Activated CD8-positive, alpha-beta memory T cell treated with anti-CD3 and anti-CD28 coated beads, Interleukin-2, amount 50 U/mL, for 24 hours (primary cell): ENCODE measurements at regions not wholly inside any gene's neighbourhood (a gene's known extent, or its start where the extent isn't known, plus 50 kb on each side); places are given as distances from the start of the nearest gene placed in this dataset.

Experiments
- DNase-seq: peaks from one replicate; pipeline ENCODE4 v3.0.0-alpha.2; 2020; ENCODE audit errors: extremely low read depth

DNA sequence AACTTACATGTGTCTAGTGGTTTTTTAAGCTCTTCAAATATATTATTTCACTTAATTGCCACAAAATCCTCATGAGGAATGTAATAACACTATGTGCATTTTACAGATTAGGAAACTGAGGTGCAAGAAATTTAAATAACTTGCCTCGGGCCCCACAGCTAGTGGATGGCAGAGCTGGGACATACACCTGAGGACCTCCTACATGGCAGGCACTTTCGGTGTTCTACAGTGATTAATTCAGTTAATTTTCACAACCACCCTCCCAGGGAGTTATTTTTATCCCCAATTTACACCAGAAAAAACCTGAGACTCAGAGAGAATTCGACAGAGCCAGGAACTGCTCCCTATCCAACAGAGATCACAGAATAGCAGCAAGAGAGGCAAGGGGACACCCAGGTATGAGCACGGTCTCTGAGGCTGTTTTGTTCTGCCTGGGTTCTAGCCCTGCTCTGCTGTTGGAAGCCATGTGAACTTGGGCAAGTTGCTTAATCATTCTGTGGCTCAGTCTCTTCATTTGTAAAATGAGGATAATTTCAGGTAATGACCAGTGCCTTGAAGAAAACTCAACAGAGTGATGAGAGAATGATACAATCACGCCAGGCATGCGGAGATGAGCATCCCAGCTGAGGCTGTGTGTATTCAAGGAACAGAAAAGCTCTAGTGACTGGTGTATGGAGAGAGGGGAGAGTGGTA, 82.3 kb downstream of the MYCN start:
- DNase-seq = no peak

DNA sequence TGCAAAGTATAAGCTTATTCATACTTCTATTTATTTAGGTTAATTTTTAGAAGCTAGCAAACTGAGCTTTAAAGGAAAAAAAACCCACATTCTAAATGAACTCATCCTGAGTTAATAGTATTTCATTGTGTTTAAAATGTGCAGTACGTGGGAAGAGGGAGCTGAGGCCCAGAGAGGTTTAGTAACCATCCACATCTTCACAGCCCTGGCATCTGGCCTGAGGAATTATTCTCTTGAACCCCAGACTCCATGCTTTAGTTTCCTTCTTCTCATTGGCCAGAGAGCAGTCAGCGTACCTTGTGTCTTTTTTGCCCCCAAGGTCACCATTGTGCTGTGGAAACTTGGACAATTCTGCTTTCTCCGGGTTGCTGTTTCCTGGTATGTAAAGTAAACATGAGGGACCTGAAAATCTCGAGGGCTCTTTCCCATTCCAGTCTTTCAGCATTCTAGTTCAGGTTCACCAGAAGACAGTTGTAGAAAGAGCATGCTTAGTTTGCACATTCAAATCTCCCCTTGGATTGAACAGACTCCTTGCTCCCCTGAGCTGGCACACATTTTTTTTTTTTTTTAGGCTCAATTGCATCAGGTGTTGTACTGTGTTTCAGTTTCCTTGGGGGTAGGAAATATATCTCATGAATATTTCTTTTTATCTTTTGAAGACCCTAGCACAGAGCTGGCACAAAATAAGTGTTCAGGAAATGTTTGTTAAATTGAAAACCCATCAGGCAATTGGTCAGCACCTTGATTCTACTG, 81.4 kb downstream of the MYCN start:
- no peak for DNase-seq

DNA sequence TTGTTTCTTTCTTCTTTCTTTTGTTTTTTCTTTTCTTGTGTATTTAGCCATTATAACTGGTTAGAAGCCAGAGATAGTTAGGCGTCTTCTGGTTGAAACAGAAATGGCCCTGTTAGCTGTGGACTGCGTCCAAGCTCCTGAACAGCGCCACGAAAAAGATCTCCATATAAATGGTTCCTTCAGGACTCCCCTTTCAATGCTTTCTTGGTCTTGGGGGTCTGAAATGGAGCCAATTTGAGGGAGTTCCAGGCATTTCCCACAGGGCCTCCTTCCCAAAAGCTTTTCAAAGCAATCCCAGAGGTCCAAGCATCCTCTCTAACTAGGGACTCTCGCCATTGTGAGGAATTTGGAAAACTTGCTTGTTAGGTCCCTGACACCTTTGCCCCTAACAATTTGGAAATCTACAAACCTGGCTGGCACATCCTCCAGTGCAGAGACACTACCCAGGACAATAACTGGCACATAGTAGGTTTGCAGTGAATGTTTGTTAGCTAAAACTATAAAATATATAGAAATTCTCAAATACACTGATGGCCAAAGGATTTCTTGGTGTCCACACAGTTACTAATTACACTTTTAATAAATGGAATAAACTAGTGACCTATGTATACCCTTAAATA, 80.1 kb downstream of the MYCN start:
- DNase-seq = no peak

DNA sequence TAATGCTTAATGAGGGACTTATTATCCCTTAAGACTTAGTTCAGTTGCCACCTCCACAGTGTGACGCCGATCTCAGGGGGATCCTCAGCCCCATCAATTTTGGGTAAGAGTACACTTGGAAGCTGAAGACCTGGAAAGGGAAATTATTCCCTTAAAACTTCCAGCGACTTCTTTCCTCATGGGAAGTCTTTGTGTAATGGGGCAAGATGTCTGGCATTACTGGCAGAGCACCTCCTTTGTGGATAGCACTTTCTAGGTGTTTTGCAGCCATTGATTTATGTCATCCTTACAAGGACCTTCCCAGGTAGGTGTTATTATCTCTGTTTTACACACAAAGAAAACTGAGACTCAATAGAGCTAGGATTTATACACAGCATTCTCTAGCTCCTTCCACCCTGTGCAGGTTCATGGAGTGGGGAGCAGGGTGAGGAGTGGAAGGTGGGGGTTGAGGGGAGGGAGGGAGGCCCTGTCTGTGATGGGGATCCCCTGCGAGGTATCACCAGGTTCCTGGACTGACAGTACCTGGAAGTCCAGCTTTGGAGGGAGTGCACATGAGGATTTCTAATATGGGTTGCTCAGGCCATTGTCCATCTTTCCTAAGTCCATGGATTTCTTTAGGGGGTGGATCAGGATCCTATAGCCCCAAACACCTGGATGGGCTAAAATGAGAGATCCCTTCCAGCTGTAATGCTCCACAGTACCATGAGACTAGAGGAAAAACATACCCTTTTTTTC, 79.4 kb downstream of the MYCN start:
- DNase-seq = no peak

DNA sequence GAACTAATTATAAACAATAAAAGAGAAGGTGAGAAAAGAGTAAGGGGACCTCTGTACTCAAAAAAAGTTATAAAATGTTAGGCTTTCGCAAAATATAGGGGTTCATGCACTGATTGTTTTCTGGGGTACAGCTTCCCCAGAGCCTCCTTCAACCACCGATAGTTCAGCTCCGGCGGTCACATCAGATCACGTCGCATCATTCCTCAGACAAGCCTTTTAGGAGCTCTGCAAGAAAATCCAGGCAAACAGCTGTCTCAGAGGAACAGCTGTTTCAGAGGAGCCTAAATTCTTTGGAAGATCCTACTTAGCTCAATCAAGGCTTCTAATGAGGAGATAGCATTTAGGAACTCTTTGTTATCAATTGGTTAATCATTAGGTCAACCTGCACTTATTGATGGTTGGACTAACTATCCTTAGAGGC, 78.7 kb downstream of the MYCN start:
- no peak for DNase-seq

DNA sequence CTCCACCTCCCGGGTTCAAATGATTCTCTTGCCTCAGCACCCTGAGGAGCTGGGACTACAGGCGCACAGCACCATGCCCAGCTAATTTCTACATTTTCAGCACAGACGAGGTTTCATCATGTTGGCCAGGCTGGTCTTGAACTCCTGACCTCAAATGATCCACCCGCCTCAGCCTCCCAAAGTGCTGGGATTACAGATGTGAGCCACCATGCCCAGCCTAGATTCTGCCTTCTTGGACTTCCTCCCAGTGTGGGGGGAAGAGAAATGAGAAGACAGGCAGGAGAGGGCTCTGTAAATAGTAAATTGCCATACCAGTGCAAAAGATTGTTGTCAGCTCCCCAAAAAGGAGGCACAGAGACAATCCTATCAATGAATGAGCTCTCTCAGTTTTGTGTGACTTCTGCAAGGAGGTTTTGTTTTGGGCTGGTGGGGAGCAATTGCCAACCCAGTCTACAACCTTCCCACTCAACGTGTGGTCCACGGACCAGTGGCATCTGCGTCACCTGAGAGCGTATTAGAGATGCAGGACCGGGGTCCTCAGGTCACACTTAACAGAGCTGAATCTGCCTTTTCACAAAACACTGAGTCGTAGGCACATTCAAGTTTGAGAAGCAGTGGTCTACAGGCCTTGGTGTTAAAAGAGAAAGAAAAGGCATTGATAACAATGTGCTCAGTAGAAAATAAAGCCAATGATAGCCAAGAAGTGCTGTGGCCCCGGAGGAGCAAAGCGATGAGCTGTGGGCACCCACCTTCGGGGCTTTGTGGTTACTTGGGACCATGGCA, 78.1 kb downstream of the MYCN start:
- no peak for DNase-seq

DNA sequence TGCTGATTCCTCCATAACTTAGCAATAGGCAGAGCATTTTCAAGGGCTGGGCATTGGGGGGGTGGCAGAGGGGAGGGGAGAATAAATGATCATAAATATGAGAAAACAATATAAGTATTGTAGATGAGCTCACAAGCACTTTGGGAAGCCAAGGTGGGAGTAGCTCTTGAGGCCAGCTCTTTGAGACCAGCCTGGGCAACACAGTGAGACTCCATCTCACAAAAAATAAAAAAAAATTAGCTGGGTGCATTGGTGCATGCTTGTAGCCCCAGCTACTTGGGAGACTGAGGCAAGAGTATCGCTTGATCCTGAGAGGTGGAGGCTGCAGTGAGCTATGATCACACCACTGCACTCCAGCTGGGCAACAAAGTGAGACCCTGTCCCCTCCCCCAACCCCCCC, 75.9 kb downstream of the MYCN start:
- no peak for DNase-seq

DNA sequence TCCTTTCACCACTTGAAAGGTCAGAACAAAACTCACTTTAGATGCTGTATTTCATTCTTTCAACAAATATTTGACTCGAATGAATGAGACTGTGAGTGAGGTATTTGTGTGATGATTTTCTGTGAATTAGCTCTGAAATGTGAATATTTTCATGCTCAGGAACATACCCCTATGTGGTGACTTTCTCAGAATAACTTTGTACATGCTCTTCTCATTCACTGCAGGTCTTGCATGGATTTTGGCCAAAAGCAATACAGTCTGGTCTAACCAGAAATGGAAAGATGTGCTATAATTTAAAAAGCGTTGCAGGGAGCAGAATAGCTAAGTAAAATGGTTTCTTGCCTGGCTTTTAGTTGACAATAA, 75.5 kb downstream of the MYCN start:
- DNase-seq = no peak

DNA sequence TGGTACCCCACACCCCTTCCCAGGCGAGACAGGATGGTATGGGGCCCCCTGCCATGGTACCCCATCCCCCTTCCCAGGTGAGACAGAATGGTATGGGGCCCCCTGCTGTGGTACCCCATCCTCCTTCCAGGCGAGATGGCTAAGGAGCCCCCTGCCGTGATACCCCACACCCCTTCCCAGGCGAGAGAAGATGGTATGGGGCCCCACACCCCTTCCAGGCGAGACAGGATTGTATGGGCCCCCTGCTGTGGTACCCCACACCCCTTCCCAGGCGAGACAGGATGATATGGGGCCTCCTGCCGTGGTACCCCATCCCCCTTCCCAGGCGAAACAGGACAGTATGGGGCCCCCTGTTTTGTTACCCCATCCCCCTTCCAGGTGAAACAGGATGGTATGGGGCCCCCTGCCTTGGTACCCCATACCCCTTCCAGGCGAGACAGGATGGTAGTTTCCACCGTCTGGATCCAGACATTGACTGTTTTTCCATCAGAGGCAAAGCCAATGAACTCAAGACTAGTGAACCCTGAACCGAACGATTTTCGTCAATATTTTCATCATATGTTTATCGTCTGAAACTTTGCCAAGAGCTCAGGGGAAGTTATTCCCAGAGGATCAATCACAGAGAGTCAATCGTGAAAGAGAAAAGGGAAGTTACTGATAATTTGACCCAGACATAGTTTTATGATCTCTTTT, 75.0 kb downstream of the MYCN start:
- DNase-seq = no peak

DNA sequence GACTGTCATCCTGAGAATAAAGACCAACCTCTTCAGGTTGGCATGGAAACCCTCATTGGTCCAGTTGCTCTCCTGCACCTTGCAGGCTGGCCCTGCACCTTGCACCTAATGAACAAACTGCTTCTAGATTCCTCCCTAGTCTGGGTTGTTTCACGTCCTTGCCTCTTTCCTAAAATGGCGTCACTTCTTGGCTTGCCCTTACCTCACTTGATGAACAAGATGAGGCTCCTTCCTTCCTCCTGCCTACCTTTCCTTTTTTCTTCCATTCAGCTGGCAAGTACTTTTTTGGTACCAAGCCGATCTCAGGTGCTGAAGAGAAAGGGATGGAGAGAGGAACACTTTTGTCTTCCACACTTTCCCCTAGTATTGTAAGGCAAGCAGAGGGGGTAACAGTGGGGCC, 74.5 kb downstream of the MYCN start:
- DNase-seq = no peak

DNA sequence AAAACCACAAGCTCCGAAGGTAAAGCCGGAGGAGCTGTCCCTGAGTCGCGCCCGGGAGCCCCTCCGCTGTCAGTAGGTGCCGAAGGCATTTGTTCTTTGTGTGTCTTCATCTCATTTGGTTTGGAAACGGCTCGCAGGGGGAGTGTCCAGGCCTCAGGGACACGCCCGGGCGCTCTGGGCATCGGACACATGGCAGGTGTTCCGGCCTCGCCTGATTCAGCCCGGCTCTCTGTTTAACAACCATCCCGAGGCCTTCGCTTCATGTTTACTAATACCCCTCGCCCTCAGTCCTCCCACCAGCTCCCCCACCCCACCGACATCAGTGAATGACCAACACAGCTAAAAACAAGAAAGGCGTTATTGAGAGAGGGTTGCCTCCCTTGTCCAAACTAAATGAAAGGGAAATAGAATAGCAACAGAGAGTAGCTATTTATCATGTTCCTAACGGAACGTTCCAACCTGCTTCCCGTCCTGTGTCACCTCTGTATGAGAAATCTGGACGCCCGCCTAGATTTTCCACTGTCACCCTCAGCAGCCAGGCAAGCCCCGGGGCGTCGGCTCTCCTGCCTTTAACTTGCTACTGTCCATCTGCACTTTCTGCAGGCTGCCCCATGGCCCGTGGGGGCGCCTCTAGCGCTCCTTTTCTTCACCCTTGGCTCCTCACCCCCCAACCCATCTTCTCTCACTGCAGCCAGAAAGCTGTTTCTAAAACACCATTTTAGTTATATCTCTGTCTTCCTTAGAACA, 73.9 kb downstream of the MYCN start:
- DNase-seq = no peak

DNA sequence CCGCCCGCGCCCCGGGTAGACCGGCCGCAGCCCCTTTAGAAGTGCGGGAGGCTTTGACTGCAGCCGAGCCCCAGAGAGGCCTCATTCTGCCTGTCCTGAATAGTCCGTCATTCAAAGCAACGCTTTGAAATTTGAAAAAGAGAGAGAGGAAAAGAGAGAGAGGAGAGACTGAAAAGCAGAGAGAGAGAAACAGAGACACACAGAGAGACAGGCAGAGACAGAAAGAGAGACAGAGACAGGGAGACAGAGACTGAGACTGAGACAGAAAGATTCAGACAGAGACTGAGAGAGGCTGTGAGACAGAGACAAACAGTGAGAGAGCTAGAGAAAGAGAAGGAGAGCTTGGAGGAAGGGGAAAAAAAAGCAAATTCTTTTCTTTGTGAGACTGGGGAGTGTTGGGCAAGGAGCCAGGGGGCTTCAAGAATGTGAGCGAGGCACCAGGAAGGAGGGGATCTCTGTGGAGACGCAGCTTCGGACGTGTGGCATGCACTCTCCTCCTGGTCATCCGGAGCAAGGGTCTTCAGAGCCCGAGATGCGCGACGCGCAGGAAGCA, 73.1 kb downstream of the MYCN start:
- DNase-seq = no peak

DNA sequence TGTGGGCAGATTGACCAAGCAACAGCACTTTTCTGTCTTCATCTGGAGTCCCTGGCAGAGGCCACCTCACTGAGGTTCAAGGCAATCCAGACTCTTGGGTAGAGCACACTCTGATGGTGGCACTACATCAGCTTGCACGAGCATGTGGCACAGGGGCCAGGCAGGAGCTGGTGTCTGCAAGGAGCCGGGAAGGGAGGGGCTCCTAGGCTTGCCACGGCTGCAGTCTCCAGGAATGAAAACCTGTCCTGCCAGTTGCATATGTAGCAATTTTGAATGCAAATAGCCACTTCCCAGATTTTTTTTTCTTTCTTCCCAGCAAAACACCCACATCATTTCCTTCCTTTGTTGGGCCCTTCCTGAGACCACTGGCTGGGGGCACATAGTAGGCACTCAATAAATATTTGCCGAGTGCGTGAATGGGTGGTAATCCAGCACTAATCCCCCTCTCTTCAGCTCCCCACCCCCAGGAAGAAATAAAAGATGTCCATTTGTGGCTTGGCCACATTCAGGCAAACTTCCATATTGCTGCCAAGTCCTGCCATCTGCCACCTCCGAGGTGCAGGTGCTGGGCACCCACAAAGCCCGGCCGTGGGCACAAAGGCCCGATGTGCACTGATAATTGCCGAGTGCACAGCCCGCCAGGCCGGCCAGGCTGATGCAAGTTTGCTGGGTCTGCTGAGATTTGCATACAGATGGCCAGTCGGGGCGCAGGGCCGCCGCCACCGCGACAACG, 72.4 kb downstream of the MYCN start:
- DNase-seq = no peak

DNA sequence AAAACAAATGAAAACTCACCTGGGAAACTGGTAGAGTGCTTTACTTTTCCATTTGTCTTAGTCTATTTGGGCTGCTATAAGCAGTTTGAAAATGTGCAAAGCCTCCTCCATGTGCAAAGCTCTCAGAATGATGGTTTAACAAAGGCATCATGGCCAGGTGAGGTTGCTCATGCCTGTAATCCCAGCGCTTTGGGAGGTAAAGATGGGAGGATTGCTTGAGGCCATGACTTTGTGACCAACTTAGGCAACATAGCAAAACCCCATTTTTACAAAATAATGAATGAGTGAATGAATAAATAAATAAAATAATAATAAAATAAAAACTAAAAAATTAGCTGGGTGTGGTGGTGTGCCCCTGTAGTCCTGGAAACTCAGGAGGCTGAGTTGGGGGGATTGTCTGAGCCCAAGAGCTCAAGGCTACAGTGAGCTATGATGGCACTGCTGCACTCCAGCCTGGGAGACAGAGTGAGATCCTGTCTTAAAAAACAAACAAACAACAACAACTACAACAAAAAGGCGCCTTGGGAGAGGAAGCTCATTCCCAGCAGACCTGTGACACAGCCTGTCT, 71.8 kb downstream of the MYCN start:
- no peak for DNase-seq

DNA sequence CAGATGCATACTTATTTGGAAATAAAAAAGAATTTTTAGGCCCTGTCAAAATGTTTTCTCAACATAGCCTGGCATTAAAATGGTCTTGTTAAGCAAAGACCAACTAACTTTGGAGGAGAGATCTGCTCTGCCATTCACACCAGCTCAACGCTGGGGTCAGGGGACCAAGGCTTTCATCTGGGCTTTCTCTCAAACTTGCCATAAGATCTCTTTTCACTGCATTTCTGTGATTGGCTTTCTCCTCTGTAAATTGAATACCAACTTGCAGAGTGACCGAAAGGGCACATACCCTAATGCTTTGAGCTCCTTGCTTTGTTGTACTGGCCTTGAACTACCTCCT, 71.2 kb downstream of the MYCN start:
- DNase-seq = no peak

DNA sequence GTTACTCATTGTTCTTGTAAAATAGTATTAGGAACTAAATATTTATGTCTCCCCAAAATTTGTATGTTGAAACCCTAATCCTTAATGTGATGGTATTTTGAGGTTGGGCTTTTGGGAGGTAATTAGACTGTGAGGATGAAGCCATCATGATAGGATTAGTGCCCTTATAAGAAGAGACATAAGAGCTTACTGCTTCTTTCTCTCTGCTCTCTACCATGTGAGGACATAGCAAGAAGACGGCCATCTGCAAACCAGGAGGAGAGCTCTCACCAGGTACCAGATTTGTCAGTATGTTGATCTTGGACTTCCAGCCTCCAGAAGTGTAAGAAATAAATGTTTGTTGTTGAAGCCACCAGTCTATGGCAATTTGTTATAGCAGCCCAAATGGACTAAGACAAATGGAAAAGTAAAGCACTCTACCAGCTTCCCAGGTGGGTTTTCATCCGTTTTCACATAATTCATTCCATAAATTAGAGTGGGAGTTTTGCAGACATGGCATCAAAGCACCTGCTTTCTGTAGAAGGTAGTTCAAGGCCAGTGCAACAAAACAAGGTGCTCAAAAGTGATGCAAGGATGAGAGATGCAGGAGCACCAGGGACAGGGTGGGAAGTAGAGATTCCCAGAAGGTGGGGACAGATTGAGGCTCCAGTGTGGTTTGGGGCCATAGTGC, 70.7 kb downstream of the MYCN start:
- DNase-seq = no peak

DNA sequence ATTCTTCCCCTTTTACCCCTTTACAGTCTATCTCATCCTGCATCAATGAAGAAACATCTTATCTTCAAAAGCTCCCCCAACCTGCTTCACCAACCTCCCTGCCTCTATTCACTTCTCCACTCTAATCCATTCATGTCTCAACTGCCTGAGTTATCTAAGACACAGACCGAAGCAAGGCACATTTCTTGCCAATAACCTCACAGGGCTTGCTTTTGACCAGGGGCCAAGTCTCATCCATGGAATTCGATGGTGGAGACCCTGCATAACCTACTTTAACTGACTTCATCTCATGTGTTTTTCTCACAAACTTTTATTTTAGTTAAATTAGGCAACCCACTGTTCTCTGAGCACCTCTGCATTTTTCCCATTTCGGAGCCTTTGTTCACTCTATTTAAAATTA, 69.7 kb downstream of the MYCN start:
- DNase-seq = no peak

DNA sequence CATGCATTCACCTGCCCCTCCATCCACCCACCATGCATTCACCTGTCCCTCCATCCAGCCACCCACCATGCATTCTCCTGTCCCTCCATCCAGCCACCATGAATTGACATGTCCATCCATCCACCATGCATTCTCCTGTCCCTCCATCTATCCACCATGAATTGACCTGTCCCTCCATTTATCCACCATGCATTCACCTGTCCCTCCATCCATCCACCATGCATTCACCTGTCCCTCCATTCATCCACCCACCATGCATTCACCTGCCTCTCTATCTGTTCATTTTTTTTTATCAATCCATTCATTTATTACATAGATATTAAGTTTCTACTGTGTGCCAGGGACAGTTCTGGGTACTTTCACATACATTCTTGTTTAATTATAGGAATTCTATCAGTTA, 69.2 kb downstream of the MYCN start:
- no peak for DNase-seq

DNA sequence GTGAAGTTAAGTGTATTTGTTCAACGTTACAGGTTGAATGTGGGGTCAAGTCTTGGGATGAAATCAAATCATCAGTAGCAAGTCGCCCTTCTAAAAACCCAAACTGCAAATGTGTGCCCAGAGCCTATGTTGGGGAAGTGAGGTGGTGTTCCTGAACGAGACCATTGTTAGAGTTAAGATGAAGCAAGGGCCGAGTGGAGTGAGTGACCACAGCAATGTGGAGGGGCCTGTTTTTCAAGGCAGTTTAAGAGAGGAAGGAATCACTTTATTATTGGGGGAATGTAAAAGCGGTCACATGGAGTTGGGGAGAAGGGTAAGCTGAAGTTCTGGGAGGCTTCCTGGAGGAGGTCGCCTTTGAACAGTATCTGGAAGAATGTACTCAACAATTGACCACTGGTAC, 68.5 kb downstream of the MYCN start:
- DNase-seq = no peak
